HG02981 (cell line): ENCODE measurements at regions not wholly inside any gene's neighbourhood (a gene's known extent, or its start where the extent isn't known, plus 50 kb on each side); places are given as distances from the start of the nearest gene placed in this dataset.
"Not testable (repeated sequence)": the region's sequence is repeated elsewhere in the genome, so short reads cannot be mapped to it uniquely, and the experiment has no call there.

Experiments
- ATAC-seq: cut with Tn5 transposase; IDR thresholded peaks from one replicate; pipeline ENCODE4 v1.9.1; 2021; ENCODE audit warnings: mild to moderate bottlenecking, moderate library complexity; ENCODE audit not compliant: unreplicated experiment

DNA sequence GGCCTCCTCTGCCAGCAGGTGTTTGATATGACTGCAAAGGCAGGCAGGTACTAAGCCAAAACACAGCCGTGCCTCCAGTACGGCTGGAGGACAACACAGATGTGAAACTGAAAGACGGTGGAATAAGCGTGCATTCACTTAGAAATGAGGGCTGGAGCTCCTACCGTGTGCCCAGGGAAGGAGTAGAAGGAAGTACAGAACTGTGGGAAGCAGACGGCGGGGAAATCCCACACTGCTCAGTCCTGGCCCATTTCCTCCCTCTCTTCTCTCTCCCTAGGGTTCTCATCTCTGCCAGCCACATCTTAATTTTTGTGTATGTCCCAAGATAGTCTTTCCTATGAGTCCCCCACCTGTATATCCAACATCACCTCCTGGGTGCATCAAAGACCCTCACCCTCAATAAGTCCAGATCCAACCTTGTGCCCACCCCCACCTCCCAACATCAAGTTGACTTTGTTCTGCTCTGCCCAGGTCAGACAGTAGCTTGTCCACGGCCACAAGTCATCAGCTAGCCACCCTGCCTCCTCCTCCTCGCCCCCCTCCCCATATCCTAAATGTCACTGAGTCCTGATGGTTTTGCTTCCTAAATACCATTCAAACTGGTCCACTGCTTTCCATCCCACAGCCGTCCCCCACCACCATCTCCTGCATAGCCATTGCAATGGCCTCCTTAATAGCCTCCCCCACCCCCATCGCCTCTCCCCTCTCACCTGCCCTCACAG is 77.1 kb upstream of the RPL38 start:
- ATAC-seq, result no peak

DNA sequence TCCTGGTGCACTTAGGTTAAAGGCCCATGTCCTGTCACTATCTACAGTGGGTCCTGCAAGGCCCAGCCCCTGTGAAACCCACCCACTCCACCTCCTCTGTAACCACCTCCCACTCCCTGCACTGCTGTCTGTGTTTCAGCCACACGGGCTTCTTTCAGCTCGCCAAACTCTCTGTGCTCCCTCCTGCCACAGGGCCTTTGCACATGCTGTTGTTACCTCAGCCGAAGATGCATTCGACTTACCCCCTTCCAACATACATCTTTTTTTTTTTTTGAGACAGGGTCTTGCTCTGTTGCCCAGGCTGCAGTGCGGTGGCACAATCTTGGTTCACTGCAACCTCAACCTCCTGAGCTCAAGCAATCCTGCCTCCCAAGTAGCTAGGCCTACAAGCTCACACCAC is 76.5 kb upstream of the RPL38 start:
- ATAC-seq, result no peak

DNA sequence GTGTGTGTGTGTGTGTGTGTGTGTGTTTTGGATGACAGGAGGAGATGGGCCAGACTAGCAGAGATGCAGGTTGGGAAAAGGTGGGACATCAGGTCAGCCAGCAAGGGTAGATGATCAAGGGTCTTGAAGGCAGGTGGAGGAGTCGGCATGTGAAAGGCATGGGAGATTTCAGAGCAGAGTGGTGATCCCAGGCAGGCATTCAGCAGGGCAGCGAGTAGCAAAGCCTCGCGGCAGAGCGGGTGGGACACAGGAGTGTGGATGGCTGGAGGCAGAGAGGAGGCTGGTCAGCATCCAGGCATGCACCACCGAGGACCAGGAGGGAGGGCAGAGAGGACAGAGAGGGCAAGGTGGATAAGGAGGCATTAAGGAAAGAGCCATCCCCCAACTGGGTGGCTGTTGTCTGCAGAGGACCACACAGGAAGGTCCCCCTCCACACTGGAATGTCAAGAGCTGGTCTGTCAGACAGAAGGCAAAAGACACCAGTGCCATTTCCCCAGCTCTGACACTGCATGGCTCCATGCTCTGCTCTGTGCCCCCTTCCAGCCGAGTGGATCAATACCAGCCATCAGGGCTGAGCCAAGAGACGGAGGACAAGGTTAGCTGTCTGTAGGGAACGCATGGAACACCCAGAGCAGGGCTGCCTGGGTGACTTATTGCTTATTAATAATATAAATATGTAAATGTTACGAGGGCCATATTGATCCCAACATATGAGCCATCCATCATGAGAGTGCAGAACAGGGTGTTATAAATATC is 74.8 kb upstream of the RPL38 start:
- no peak for ATAC-seq

DNA sequence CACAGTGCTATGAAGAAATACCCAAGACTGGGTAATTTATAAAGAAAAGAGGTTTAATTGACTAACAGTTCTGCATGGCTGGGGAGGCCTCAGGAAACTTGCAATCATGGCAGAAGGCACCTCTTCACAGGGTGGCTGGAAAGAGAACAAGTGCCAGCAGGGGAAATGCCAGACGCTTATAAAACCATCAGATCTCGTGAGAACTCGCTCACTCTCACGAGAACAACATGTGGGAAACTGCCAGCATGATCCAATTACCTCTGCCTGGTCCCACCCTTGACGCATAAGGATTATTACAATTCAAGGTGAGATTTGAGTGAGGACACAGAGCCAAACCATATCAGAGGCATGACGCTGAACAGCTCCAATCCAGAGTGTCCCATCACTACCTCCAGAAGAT is 73.7 kb upstream of the RPL38 start:
- not testable (repeated sequence) for ATAC-seq

DNA sequence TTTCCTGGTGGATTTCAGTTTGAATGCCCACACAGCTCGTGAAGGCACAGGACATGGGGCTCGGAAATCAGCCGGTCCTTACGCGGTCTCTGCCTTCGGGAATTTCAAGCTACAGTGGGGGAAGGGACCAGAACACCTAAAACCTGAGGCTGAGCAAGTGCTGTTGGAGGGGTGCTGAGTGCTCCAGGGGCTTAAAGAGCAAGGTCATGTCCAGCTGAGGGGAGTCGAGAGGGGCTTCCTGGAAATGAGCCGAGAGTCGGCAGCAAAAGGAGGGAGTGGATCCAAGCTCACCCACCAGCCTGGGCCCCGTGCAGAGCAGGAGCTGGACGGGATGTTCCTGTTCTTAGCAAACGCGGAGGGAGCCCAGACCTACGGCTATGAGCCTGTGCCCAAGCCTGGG is 73.2 kb upstream of the RPL38 start:
- ATAC-seq, result no peak

DNA sequence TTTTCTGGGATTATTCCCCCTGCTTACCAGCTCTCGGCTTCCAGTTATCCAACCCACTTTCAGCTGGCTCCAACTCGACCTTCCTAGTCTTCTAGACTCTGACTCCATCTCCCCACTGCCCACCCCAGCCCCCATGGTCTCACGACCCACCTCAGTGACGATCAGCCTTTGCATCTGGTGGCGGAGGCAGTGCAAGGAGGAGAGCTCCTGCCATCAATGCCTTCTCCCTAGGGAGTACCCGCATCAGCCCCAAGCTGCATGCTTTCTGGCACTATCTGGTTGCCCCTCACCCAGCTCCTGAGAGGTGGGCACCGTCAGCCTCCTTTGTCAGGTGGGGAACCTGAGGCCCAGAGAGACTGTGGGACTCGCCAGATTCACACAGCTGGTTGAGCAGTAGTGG is 72.6 kb upstream of the RPL38 start:
- no peak for ATAC-seq

DNA sequence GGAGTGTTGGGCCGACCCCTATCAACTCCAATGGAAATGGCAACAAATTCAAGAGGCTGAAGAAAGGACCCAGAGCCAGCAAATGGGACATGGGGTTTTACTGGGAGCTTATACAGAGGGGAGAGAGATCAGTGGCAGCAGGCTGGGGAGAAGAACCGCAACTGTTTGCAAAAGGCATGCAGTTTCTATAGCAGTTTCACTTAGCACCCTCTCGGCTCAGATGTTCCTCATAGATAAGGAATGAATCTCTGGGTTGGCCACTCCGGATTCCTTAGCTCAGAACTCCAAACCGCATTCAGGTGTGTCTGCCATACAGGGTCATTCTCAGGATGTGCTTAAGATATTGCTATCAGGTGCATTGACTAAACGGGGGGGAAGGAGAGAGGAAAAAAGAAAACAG is 71.1 kb upstream of the RPL38 start:
- ATAC-seq, result no peak

DNA sequence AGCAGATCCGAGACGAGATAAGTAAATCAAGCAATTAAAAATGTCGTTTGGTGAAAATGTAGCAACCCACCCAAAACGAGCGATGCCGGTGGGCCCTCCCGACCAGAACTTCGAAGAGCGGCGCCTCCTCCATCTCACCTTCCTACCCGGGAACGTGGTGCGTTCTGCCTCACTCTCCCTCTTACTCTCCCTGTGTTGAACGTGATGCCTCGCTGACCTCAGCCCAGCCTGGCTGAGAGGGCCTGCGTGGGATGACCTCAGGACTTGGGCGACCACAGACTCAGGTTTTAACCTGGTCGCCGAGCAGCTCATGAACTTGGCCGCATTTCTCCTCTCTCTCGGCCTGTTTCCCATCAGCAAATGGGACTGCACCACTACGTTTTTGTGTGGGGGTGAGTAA is 69.7 kb upstream of the RPL38 start:
- no peak for ATAC-seq

DNA sequence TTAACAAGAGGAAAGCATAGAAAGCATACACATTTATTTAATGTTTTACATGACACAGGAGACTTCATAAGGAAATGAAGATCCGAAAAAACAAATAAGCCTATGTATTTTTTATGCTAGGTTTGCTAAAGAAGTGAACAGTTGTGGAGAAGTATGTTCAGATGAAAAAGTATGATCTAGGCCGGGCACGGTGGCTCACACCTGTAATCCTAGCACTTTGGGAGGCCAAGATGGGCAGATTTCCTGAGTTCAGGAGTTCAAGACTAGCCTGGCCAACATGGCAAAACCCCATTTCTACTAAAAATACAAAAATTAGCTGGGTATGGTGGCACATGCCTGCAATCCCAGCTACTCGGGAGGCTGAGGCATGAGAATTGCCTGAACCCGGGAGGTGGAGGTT is 69.2 kb upstream of the RPL38 start:
- ATAC-seq, result not testable (repeated sequence)

DNA sequence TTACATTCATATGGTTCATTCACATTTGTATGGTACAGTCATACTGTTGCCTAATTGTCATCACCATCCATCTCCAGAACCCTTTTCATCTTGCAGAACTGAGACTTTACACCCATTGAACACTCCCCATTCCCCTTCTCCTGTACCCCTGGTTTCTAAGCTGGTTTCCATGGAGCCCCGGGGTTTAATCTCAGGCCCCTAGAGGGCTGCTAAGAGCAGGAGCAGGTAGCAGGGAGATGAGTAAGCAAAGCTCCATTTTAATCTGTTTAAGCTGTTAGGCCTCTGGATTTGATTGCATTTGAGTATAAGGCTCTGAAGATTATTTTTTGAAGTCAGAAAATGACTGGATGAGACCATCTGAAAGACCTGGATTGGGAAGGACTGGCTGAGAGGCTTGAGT is 68.5 kb upstream of the RPL38 start:
- no peak for ATAC-seq

DNA sequence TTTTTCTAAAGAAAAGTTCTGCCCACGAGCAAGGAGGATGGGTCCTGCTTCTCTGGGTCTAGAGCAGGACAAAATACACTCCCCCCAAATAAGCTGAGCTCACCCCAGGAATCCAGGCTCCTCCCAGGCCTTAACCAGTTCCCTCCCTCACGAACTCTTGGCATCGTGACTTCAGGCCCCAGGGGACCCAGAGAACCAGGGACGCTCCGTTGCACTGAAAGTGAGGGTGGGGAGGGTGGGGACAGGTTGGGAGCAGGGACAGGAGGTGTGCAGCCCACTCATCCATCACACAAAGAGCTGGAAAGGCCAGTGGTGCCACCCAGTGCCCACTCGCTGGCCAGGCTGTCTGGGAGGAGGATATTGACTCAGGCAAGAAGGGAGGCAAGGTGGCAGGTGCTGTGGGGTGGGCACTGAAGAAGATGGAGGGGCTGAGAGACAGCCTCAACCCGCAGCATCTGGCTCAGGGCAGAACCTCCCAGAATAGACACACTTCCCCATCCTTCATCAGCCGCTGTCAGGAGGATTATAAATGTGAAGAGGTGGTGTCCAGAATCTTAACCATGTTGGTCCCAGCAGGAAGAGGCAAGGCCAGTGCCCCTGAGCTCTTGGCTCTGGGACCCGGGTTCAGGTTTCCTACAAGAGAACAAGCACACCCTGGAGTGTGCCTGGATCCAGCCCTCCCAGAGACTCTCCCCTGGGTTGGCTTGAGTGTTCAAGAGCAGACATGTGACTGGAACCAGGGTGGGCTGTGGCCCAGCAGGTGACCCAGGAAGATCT is 67.9 kb upstream of the RPL38 start:
- ATAC-seq, result no peak

DNA sequence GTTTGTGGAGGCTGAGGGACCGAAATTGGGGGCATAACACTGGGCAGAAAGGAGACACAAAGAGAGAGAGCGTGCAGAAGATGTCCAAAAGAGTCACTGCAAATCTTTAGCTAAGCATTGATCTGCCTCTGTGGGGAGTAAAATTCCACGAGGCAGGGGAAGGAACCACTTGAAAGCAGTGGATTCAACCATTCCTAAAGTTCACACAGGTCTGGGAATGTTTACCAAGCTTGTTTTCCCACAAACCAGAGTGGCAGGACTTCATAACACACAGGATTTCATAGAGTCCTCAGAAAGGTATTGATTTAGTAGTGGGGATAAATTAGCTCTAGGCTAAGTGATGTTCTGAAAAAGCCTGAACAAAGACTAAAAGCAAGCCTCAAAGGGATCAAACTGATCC is 66.1 kb upstream of the RPL38 start:
- ATAC-seq, result no peak

DNA sequence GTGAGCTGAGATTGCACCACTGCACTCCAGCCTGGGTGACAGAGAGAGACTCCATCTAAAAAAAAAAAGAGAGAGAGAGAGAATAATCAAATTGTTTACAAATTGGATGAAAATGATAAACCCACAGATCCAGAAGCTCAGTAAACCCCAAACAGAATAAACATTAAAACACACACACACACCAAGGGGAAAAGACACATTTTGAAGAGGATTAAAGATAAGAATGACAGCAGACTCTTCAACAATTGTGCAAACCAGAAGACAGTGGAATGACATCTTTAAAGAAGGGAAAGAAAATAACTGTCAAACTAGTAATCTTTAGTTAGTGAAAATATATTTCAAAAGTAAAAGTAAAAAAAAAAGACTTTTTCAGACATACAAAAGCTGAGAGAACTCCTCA is 64.4 kb upstream of the RPL38 start:
- no peak for ATAC-seq

DNA sequence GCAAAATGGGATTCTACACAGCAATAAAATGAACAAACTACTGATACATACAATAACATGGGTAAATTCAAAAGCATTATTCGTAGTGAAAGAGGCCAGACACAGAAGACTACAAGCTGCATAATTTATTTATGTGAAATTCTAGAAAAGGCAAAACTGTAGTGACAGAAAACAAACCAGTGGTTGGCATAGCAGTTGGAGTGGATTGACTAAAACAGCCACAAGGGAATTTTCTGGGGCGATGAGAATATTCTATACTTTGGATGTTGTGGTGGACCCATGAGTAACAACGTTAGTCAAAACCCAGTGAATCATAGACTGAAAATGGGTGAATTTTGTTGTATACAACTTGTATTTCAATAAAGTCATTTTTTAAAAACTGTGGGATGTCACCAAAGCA is 63.2 kb upstream of the RPL38 start:
- ATAC-seq, result no peak

DNA sequence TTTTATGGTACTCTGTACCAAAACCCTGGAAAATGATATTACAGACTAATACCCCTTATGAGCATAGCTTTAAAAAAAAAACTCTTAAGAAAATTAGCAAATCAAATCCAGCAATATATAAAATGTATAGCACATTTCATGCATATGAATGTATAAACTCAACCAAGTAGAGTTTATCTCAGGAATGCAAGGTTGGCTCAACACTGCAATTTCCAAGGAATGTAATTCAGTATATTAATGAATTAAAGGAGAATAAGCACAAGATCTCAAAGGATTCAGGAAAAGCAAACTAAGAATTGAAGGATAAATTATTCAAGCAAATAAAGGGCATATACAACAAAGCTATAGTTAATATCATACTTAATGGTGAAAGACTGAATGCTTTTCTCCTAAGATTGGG is 61.9 kb upstream of the RPL38 start:
- no peak for ATAC-seq

DNA sequence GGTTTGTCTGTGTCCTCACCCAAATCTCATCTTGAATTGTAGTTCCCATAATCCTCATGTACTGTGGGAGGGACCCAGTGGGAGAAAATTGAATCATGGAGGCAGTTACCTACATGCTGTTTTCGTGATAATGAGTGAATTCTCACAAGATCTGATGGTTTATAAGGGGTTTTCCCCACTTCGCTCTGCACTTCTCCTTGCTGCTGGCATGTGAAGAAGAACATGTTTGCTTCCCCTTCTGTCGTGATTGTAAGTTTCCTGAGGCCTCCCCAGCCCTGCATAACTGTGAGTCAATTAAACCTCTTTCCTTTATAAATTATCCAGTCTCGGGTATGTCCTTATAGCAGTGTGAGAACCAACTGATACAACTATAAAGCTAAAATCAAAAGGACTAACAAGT is 60.2 kb upstream of the RPL38 start:
- not testable (repeated sequence) for ATAC-seq

DNA sequence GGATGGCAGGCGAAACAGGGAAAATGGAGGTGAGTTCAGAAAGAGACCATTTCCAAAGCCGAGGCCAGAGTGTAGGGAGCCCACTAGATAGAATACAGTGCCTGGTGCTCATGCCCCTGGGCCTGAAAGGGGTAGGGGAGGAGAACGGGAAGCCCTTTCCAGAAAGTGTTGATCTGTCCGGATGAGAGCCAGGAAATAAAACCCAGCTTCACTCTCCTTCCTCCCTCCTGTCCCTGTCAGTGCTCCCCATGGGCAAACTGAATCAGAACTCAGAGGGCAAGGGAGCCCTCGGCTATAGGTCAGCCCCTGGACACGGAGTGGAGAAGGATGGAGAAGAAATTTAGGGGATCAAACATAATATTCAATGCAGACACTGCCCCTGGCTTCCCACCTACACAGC is 57.7 kb upstream of the RPL38 start:
- ATAC-seq, result no peak

DNA sequence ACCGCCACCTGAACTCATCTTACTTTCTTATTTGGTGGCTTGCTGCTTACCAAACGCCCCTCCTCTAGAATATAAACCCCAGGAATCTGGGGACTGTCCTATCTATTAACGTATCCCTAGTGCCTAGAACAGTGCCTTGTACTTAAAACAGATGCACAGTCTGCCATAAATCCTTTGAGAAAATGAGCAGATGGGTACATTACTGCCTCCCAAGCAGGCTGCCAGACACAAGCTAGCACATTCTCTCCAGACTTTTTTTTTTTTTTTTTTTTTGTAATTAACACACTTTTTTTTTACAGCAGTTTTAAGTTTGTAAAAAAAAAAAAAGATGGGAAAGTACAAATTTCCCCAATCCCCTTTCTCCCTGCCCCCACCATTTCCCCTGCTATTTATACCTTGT is 57.3 kb upstream of the RPL38 start:
- ATAC-seq, result no peak

DNA sequence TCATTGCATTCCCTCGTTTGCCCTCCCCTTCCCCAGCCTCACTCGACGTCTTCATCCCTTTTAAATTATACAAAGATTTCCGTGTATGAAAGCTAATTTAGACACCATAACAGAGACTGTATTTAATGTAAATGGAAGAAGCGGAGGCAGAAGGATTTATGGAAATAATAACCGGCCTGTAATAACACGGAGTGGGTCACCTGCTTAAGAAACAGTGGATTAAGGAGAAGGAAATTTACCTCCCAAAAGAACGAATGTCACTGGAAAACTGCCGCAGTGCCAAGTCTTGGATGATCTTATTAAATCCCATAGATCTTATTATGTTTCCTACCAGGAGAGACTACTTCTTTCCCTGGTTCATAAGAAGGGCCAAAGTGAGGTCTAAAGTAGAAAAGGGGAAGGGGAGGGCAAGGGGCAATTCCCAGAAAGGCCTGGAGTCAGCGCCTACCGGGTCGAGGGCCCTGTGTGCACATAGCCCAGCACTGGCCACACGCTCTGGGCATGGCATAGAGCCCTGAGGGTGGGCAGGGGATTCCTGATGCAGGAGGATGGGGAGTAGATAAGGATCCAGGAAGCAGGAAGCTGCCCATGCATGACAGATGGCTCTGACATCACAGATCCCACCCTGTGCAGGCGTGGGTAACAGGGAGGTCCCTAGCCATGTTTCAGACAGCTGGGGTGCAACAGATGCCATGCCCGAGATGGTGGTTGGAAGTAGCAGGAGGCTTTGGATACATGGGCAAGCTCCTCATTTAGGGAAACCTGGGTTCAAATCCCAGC is 56.2 kb upstream of the RPL38 start:
- ATAC-seq, result no peak

DNA sequence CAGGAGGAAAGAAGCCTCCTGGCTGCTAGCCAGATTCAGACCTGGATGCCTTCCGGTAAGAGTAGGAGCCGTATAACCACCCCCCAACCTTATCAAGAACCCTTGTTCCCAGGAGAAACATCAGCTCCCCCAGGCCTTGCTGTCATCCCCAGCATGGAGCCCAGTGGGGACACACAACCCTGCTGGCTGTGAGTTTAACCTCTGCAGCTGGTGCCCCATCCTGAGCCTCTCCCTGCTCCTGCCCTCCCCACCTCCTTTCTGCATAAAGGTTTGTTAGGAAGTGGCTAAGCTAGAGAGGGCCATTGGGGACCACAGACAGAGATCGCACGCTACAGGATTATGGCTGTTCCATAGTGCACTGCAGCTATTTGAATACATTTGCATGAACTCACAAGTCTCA is 55.5 kb upstream of the RPL38 start:
- no peak for ATAC-seq

DNA sequence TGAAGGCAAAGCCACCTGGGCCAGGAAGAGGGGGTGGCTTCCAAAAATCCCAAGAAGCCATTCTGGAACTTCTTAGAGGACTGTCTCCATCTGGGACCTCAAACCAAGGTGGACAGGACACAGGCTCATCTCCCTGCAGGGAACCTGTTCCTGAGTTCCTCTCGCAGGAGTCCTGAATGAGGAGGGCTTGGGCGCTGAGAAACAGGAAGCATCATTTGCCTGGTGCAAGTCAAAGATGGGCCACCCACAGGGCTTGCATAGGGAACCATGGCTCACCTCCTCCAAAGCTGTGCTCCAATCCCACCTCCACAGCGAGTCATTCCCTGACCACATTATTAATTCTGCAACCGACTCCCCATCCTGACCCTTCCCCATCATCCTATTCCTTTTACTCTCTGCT is 55.0 kb upstream of the RPL38 start:
- ATAC-seq, result no peak
